GM19023 (cell line): ENCODE measurements at regions not wholly inside any gene's neighbourhood (a gene's known extent, or its start where the extent isn't known, plus 50 kb on each side); places are given as distances from the start of the nearest gene placed in this dataset.
"Not testable (repeated sequence)": the region's sequence is repeated elsewhere in the genome, so short reads cannot be mapped to it uniquely, and the experiment has no call there.

Source experiments
- ATAC-seq: cut with Tn5 transposase; IDR thresholded peaks from one replicate; pipeline ENCODE4 v1.9.1; 2021; ENCODE audit warnings: mild to moderate bottlenecking, moderate library complexity; ENCODE audit not compliant: unreplicated experiment

DNA sequence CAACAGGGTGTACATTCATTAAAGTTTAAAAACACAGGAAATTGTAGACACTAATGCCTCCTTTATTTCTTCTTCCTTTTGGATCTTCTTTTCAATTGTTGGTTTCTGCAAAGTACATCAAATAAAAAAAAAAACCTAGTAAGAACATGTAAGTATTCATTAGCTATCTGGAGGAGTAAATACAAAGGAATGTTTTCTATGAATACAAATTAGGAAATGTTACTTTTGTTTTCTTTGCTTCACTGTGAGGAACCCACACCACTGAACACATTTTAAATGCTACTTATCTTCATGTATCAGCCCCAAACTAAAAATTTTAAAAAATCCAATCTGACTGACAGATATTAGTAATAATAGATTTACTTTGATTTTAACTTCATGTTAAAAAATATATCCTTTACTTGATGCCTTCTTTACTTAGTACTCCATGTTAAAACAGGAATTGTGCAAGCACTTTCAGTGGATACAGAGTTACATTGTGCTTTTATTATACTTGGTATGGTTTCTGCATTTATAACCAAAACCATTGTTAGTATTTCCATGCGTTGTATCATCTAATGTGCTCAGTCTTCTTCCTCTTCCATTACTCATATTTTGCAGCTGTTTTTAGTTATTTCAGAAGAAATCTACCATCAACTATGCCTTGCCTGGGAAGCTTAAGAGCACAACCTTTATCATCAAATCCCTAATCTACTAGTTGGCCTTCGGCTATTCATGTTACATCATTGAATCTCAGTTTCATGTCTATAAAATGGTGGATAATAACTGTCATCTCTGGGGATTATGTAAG is 236.9 kb upstream of the DPYD start:
- no peak for ATAC-seq

DNA sequence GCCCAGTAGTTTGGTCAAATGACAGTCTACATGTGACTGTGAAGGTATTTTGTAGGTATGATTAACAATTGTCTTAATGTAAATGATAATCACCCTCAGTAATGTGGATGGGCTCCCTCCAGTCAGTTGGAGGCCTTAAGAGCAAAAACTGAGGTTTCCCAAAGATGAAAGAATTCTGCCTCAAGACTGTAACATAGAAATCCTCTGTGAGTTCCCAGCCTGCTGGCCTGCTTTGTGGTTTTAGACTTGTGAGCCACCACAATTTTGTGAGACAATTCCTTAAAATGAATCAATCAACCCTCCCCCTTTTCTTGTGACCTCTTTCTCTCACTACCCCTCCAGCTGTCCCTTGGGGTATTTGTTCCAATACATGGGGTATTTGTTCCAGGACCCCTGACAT is 226.4 kb upstream of the DPYD start:
- no peak for ATAC-seq

DNA sequence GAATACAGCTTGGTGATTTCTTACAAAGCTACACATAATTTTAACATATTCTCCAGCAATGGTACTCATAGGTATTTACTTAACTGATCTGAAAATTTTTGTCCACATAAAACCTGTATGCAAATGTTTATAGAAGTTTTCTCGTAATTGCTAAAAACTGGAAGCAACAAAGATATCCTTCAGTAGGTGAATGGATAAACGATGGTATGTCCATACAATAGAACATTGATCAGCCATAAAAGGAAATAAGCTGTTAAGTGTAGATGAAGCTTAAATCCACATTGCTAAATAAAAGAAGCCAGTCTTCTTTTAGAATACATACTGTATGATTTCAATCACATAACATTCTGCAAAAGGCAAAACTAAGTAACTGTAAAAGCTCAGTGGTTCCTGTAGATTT is 224.8 kb upstream of the DPYD start:
- ATAC-seq, result no peak

DNA sequence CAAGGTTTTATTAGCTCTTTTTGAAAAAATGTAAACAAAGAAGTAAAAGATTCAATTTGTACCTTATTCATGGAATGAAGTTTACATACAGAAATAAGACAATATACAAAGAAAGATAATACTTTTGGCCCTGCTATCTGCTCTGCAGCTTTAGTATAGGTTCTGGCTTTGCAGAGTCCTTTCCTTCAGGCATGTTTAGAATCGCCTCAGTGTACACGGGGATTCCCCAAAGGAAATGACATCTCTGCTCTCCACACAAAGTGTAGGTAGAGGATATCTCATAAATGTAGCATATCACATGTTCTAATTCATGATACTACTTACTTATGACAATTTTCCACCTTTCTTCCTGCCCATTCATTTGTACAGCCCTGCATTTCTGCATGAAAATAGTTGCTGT is 222.6 kb upstream of the DPYD start:
- ATAC-seq, result no peak

DNA sequence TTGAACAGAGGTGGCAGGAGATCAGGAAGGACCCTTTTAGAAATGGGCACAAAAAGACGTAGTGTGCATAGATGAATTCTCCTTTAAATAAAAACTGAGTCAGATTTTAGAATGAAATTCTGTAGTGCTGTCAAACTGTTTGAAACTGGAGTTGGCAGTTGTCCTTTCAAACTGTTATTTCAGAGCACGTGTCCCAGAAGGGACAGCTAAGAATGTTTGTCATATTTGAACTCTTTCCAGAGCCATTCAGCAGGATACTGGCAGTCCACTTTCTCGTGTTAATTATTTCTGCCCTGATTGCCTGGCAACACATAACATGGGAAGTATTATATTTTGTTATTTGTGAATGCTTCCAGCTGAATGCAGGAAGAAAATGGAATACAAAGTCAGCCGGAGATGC is 212.3 kb upstream of the DPYD start:
- ATAC-seq, result no peak

- ATAC-seq, result no peak
Observed at GRCh38 chr1:98130408-98130807, 209.6 kb upstream of the DPYD start.

DNA sequence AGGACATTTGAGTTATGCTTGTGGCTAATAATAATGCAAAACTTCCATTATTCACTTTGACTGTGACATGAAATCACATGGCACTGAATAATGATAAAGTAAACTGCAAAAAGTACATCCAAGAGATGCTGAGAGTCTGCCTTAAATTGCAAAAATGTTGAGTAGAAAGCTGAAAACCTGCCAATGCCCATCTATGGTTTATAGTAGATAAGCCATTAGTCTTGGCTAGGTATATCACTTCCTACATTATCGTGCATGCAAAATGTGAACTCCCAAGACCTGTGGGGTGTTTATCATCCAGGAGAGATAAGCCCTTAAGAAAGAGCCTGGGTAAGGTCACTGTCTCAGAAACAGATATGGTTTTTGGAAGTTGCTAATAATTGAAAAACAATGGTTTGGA is 208.7 kb upstream of the DPYD start:
- ATAC-seq, result no peak

GRCh38 chr1:98126740-98127139 is 205.9 kb upstream of the DPYD start:
- no peak for ATAC-seq

- ATAC-seq, result no peak
Observed at GRCh38 chr1:98121646-98122045, 200.8 kb upstream of the DPYD start.

DNA sequence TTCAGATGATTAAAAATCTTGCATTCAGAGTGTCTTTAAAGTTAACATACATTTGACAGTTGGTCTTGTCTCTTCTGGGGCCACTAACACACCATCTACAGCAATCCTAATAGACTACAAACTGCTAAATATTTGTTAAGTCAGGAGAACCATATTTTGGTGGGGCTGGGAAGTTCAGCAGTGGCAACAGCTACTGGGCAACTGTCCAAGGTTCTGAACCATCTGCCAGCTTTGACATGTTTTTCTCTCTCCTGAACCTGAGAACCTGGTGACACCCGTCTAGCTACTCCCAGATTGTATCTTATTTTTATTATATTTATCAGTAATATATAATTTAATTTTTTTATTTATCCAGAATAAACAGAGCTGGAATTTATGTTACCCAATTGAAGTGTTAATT is 199.0 kb upstream of the DPYD start:
- ATAC-seq, result no peak

GRCh38 chr1:98113811-98114210 is 193.0 kb upstream of the DPYD start:
- no peak for ATAC-seq

GRCh38 chr1:98112626-98113025 is 191.8 kb upstream of the DPYD start:
- no peak for ATAC-seq

DNA sequence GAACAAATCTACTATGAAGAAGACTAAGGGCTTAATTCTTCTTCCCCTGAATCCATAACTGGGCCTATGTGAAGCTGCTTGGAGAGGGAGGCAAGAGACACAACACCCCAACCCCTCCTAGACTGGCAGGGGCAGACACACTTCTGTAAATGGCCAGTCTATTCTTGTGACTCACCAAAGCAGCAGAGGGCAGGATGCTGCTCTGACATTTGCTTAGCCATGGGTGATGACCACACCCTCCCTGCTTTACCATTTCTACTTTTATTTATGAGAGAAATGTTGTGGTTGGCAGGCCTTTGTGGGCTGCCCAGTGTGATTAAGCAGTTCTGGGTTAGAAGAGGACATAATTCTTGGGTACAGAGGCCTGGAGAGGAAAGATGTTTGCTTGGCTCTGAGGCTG is 189.8 kb upstream of the DPYD start:
- no peak for ATAC-seq

DNA sequence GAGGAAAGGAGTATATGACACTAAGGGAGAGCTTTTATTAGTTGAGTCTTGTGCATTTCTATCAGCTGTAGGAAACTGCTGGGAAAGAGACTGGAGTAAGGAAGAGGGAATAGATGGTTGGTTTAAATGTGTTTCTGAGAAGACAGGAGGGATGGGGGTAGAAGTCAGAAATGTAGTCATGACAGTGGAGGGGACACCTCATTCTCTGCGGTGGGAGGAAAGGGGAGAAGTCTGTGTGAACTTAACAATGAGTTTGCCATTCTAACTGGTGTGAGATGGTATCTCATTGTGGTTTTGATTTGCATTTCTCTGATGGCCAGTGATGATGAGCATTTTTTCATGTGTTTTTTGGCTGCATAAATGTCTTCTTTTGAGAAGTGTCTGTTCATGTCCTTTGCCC is 187.5 kb upstream of the DPYD start:
- not testable (repeated sequence) for ATAC-seq

GRCh38 chr1:98107256-98107655 is 186.4 kb upstream of the DPYD start:
- ATAC-seq, result no peak

DNA sequence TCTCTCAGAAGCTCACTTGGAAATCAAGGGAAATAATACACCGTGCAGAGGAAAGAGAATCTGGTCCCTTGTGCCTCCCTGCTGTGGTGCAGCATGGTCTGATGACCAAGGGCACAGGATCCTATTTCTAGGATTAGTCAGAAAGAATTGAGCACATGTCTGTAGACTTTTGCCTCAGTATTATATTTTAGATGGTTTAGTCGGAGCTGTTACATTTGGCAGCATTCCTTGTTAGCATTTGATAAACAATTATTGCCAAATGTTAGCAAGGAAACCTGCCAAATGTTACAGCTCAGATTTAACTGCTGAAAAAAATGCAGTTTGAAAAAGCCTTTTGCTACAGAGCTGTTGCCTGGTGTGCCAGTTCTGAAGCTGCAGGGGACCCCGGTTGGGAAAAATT is 183.5 kb upstream of the DPYD start:
- no peak for ATAC-seq

GRCh38 chr1:98103617-98104285 is 182.9 kb upstream of the DPYD start:
- ATAC-seq, result no peak

DNA sequence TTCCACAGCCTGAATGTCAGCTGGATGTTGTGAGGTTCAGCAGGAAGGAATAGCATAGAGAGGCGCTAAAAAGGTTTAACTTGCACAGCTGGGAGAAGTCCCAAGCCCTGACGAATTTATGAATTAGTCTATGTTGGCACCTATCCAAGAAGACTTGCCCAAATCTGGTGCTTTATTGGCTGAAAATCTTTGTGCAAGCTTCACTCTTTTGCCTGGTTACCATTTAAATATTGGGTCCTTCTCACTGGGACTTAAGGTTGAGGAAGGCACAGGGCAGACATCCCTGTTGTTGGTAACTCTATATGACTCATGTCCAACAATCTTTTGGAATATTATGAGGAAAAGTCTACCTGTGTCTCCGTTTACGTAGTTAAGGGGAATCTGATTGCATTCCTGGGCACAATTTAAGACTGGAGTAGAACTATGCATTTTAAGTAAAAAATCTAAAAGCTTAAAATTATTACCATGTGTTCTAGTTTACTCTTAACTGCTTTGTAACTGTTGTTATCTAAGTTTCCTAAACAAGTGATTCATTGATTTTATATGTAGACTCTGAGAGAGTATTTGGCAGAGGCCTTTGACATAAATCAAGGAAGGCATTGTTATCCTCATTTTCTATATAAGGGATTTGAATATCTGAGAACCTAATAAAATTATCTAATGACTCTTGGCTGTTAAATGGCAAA is 181.7 kb upstream of the DPYD start:
- ATAC-seq, result no peak

DNA sequence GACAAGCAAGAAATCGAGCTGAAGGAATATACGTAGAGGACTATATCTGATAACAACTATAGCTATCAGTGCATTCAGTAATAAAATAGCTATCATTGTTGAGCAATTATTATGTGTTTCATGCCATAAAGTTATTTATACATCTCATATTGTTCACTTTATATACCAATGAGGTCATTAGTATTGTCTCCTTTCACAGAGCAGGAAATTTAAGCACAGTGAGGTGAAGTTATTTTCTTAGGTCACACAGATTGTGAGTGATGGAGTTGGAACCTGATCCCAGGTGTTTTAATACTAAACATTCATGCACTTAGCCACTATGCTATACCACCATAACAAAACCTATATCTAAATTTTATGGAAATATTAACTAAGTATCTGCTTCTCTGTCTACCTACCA is 180.5 kb upstream of the DPYD start:
- no peak for ATAC-seq

- ATAC-seq, result no peak
Observed at GRCh38 chr1:98099501-98099900, 178.7 kb upstream of the DPYD start.

DNA sequence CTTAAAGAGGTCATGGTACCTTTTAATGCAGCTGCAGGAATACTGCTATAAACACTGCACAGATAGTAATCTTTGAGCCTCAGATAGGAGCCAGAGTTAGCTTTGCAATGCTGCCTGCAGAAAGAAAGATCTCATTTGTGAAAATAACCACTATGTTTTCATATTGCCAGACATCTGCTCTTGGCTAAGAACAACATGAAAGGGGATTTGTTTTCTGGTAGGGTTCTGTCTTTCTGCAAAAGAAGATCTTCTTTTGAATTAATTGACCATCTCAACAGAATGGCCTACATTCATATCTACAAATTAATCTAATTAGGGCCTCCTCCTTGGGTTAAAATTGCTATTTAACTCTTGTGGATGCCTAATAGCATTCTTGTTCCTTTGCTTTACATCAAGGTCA is 177.6 kb upstream of the DPYD start:
- no peak for ATAC-seq

GRCh38 chr1:98090351-98090750 is 169.5 kb upstream of the DPYD start:
- ATAC-seq, result no peak
